ENCODE measurements at regions not wholly inside any gene's neighbourhood (a gene's known extent, or its start where the extent isn't known, plus 50 kb on each side); places are given as distances from the start of the nearest gene placed in this dataset.

DNA sequence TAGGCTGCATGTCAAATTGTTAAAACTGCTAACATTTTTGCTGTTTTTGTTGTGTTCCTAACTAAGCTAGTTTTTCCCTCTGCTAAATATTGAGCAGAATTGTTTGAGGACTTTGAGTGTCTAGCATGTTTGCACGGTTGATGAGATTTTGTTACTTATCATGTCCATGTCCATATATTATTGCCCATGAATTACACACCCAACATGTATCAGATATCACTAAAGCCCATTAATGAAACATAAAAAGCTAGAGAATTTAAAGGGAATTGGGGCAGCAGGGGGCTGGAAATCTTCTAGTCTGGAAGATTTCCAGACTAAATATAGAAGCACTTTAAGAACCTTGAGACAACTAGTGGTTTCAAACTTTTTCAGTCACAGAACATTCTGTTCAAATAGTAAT, 197.7 kb downstream of the SNX10 start:
- no peaks in the 10 kb centered on the region for H4K20me1 ChIP-seq (ENCODE audit: control insufficient read depth, insufficient read depth)
- intact Hi-C loops (cut with micrococcal nuclease; ENCODE audit: unreplicated experiment) = no loop called here
- FAIRE-seq = no peak
- H2AFZ ChIP-seq (ENCODE audit: control insufficient read depth, low read depth, low read length) = no peak overlapping the region
- no peaks in the 10 kb centered on the region; a peak in 3 of 4 replicates for H3K27me3 ChIP-seq (replicated peaks in 1 of 2; ENCODE audit: control insufficient read depth in 2 of 2, insufficient read depth in 2 of 2, low read length in 1 of 2)
- H3K36me3 ChIP-seq (ENCODE audit: control insufficient read depth in 2 of 2, insufficient read depth in 2 of 2, low read length in 1 of 2) = no peaks in the 10 kb centered on the region
- H3K9me3 ChIP-seq (replicated peaks; ENCODE audit: control insufficient read depth, insufficient read depth, low read length) = no peaks in the 10 kb centered on the region; the same call in 2 of the 3 replicates
- 0% methylated on average over 1 of the region's 1 CpG for WGBS (ENCODE audit: insufficient coverage, insufficient replicate concordance, low lambda C conversion rate, missing lambda C conversion rate)
- in situ Hi-C loops (cut with MboI) = no loop called here
- no peak overlapping the region for H3K4me2 ChIP-seq (ENCODE audit: control insufficient read depth, insufficient read depth)
- no peak overlapping the region for H3K9ac ChIP-seq (ENCODE audit: control insufficient read depth, insufficient read depth, low read length)
- DNase-seq (ENCODE audit: low read depth, low spot score) = no peak
- no peak for TF ChIP-seq RB1 (IDR thresholded peaks at IDR 0.05; ENCODE audit: borderline replicate concordance)
- no peak for TF ChIP-seq LARP7 (IDR thresholded peaks at IDR 0.05)
- no peak for TF ChIP-seq FOXK2 (IDR thresholded peaks at IDR 0.05)
- TF ChIP-seq EZH2 (IDR thresholded peaks at IDR 0.05; ENCODE audit: borderline replicate concordance, control insufficient read depth, low read depth, low read length) = no peak
- no peak for TF ChIP-seq NBN (IDR thresholded peaks at IDR 0.05)
- TF ChIP-seq HDAC2 (IDR thresholded peaks at IDR 0.05) = no peak
- TF ChIP-seq, protein P1, sequence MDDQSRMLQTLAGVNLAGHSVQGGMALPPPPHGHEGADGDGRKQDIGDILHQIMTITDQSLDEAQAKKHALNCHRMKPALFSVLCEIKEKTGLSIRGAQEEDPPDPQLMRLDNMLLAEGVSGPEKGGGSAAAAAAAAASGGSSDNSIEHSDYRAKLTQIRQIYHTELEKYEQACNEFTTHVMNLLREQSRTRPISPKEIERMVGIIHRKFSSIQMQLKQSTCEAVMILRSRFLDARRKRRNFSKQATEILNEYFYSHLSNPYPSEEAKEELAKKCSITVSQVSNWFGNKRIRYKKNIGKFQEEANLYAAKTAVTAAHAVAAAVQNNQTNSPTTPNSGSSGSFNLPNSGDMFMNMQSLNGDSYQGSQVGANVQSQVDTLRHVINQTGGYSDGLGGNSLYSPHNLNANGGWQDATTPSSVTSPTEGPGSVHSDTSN (IDR thresholded peaks at IDR 0.05; ENCODE audit: insufficient replicate concordance, low read depth, low read length) = no peak
- TF ChIP-seq MEF2B (IDR thresholded peaks at IDR 0.05; ENCODE audit: partially characterized antibody, poor library complexity, severe bottlenecking) = no peak
- no peak for TF ChIP-seq TCF3 (IDR thresholded peaks at IDR 0.05; ENCODE audit: borderline replicate concordance, insufficient read depth, low read depth, low read length)
- TF ChIP-seq POU2F2 (IDR thresholded peaks at IDR 0.05; ENCODE audit: borderline replicate concordance, low read depth, low read length) = no peak
- TF ChIP-seq YBX1 (IDR thresholded peaks at IDR 0.05) = no peak
- TF ChIP-seq KDM1A (IDR thresholded peaks at IDR 0.05; ENCODE audit: borderline replicate concordance) = no peak
- no peak overlapping the region for H3K27ac ChIP-seq (ENCODE audit: control insufficient read depth, insufficient read depth)
- ChIA-PET CTCF (no interaction called here), POLR2A (no interaction called here), RAD21 (ENCODE audit: unreplicated experiment) (no interaction called here), SMC1A (ENCODE audit: uncharacterized antibody, unreplicated experiment) (no interaction called here)
- H3K4me1 ChIP-seq (ENCODE audit: control insufficient read depth, insufficient read depth, low read length) = no peaks in the 10 kb centered on the region
- no peaks in the 10 kb centered on the region for H3K79me2 ChIP-seq (ENCODE audit: control insufficient read depth, insufficient read depth, low read length)
- H3K4me3 ChIP-seq = no peak overlapping the region
- no TSS peak for BruUV-seq (replicated peaks)
- ATAC-seq = no peak

Data from GM12878 (cell line).